ENCODE measurements at regions not wholly inside any gene's neighbourhood (a gene's known extent, or its start where the extent isn't known, plus 50 kb on each side); places are given as distances from the start of the nearest gene placed in this dataset.

DNA sequence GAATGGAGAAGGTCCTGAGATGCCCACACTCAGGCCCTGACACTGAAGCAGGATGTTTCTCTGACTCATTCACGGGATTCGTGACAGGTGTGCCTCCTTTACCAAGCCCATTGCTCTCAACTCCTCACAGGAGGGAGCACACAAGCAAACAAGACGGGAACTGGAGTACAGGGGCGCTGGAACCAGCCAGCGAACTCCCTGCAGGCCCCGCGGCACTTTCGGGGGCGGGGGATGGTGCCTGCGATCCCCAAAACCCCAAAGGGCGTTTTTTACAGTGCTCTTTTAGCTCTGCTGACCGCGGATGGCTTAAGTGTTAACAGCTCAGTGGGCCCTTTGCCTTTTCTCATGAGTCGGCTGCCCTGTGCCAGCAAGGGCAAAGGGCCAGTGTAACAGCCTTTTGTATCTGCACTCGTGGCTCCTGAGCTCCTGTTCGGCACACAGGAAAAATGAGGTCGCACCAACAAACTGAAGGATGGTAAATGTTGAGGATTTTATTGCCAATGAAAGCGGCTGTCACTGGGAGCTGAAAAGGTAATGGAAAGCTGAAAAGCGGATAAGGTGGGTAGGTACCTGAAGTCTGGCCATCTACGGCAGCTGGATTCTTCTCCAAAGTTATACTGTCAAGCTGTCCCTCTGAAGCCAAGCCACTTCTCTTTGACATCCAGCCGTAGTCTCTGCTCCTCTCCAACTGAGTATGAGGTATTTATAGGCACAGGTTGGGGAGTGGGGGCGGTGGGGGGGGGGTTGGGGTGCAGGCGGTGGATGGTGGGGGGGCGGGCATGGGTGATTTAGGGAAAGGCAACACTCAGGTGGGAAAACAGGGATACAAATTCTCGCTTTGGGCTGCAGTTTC, 65.0 kb upstream of the TRPC4 start:
- no peak for TF ChIP-seq POLR2A (IDR thresholded peaks at IDR 0.05)
- TF ChIP-seq, protein P1, sequence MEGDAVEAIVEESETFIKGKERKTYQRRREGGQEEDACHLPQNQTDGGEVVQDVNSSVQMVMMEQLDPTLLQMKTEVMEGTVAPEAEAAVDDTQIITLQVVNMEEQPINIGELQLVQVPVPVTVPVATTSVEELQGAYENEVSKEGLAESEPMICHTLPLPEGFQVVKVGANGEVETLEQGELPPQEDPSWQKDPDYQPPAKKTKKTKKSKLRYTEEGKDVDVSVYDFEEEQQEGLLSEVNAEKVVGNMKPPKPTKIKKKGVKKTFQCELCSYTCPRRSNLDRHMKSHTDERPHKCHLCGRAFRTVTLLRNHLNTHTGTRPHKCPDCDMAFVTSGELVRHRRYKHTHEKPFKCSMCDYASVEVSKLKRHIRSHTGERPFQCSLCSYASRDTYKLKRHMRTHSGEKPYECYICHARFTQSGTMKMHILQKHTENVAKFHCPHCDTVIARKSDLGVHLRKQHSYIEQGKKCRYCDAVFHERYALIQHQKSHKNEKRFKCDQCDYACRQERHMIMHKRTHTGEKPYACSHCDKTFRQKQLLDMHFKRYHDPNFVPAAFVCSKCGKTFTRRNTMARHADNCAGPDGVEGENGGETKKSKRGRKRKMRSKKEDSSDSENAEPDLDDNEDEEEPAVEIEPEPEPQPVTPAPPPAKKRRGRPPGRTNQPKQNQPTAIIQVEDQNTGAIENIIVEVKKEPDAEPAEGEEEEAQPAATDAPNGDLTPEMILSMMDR (IDR thresholded peaks at IDR 0.05 in 8 of 11, conservative IDR thresholded peaks at IDR 0.05 in 3 of 11): no peak

Measured in spleen (tissue), 7 donors.